ENCODE measurements at regions not wholly inside any gene's neighbourhood (a gene's known extent, or its start where the extent isn't known, plus 50 kb on each side); places are given as distances from the start of the nearest gene placed in this dataset.
"Not testable (repeated sequence)": the region's sequence is repeated elsewhere in the genome, so short reads cannot be mapped to it uniquely, and the experiment has no call there.

DNA sequence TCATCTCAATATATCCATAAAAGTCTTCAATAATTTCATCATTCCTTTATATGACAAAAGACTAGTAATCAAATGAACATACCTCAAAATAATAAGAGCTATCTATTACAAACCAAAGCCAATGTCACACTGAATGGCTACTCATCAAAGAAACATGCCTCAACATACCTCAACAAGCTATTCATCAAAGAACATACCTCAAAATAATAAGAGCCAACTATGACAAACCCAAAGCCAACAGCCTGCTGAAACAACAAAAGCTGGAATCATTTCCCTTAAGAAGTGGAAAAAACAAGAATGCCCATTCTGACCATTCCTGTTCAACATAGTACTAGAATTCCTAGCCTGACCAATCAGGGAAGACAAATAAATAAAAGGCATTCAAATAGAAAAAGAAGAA lies 1373.7 kb downstream of the BRINP3 start:
- Histone ChIP-seq H3K36me3 (replicated peaks in 1 of 2; ENCODE audit: insufficient read depth in 1 of 2, low read depth in 2 of 2) (no peaks in the 10 kb centered on the region), H3K4me3 (no peak overlapping the region), H3K9me3 (no peaks in the 10 kb centered on the region), H3K27me3 (no peaks in the 10 kb centered on the region), H3K4me1 (no peaks in the 10 kb centered on the region), H3K27ac (no peak overlapping the region)
- DNase-seq, result no peak
- intact Hi-C loops (cut with DNase I), result no loop called here
- no peak for TF ChIP-seq POLR2A (IDR thresholded peaks at IDR 0.05)
- TF ChIP-seq, protein P1, sequence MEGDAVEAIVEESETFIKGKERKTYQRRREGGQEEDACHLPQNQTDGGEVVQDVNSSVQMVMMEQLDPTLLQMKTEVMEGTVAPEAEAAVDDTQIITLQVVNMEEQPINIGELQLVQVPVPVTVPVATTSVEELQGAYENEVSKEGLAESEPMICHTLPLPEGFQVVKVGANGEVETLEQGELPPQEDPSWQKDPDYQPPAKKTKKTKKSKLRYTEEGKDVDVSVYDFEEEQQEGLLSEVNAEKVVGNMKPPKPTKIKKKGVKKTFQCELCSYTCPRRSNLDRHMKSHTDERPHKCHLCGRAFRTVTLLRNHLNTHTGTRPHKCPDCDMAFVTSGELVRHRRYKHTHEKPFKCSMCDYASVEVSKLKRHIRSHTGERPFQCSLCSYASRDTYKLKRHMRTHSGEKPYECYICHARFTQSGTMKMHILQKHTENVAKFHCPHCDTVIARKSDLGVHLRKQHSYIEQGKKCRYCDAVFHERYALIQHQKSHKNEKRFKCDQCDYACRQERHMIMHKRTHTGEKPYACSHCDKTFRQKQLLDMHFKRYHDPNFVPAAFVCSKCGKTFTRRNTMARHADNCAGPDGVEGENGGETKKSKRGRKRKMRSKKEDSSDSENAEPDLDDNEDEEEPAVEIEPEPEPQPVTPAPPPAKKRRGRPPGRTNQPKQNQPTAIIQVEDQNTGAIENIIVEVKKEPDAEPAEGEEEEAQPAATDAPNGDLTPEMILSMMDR (IDR thresholded peaks at IDR 0.05), result no peak
- ATAC-seq, result no peak

DNA sequence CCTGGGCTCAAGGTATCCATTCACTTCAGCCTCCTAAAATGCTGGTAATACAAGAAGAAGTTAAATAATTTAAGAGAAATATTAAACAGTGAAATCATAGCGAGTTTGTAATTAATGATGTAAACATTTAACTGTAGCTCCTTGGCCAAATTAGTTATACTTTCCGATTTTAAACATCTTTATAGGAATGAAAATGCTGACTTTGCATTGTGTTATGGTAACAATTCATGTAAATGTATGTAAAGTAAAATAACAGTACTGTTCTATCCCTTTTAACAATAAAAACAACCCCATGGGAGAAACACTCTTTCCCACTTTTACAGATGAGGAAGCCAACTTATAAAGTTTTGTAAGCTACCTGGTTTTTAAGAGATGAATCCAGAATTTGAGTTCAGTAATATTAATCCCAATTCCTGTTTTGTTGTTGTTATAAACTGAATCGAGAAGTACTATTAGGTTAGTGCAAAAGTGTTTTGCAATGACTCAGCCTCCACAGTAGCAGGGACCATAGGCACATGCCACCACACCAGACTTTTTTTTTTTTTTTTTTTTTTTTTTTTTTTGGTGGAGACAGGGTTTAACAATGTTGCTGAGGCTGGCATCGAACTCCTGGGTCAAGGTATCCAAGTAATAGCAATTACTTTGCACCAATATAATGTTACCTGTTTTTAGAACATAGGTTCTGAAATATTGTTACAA lies 1360.4 kb downstream of the BRINP3 start:
- no peak for DNase-seq
- no peak overlapping the region for H3K4me3 ChIP-seq
- 54 to 61% methylated on average over 4 of the region's 4 CpGs for WGBS, 2 donors
- no peak for TF ChIP-seq POLR2A (IDR thresholded peaks at IDR 0.05)
- TF ChIP-seq, protein P1 (IDR thresholded peaks at IDR 0.05), result no peak
- no peaks in the 10 kb centered on the region for H3K4me1 ChIP-seq
- ATAC-seq, result no peak
- H3K36me3 ChIP-seq (replicated peaks in 1 of 2; ENCODE audit: insufficient read depth in 1 of 2, low read depth in 2 of 2), result no peaks in the 10 kb centered on the region
- H3K27me3 ChIP-seq, result no peaks in the 10 kb centered on the region
- intact Hi-C loops (cut with DNase I), result no loop called here
- H3K27ac ChIP-seq, result no peak overlapping the region
- no peaks in the 10 kb centered on the region for H3K9me3 ChIP-seq

DNA sequence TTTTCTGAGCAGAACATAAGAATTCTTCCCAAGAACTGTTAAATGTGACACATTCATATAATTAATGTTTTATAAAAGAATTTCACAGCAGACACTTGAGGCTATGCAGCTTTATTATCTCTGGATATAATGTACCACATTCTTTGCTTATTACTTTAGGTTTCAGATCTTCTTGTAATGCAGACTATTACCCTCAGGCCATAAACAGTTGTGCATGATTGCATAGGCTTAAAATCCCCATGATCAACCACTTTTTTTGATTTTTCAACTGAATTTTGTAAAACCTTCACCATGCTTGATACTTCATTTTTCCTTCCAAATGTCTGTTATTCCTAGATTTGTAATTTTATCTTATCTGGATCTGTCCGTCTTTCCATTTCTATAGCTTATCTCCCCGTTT lies 1355.7 kb downstream of the BRINP3 start:
- WGBS, 2 donors, result 19 to 26% methylated on average over 2 of the region's 2 CpGs
- Histone ChIP-seq H3K4me1 (no peaks in the 10 kb centered on the region), H3K4me3 (no peak overlapping the region), H3K9me3 (no peaks in the 10 kb centered on the region), H3K27me3 (no peaks in the 10 kb centered on the region), H3K36me3 (replicated peaks in 1 of 2; ENCODE audit: insufficient read depth in 1 of 2, low read depth in 2 of 2) (no peaks in the 10 kb centered on the region), H3K27ac (no peak overlapping the region)
- TF ChIP-seq, protein P1 (IDR thresholded peaks at IDR 0.05), result no peak
- TF ChIP-seq POLR2A (IDR thresholded peaks at IDR 0.05), result no peak
- ATAC-seq, result no peak
- intact Hi-C loops (cut with DNase I), result no loop called here
- DNase-seq, result no peak

DNA sequence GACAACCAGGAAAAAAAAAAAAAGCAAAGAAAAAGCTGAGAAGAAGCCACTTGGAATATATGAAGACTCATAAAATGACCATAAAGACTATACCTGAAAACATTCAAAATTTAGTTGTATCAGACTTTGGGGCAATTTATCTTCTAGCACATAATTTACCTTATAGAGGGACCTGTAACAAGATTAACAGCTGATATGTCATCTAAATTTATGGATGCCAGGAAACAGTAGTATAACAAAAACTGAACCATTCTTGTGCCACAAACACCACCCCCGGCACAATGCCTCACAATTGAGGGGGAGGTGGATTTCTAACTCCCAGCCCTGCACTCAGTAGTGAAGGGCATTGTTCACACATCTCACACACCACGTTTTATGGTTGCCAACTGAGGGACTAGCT lies 1352.0 kb downstream of the BRINP3 start:
- 38 to 46% methylated on average over 2 of the region's 2 CpGs for WGBS, 2 donors
- Histone ChIP-seq H3K4me1 (no peaks in the 10 kb centered on the region), H3K4me3 (no peak overlapping the region), H3K27me3 (no peaks in the 10 kb centered on the region), H3K9me3 (no peaks in the 10 kb centered on the region), H3K36me3 (replicated peaks in 1 of 2; ENCODE audit: insufficient read depth in 1 of 2, low read depth in 2 of 2) (no peaks in the 10 kb centered on the region), H3K27ac (no peak overlapping the region)
- intact Hi-C loops (cut with DNase I), result no loop called here
- no peak for ATAC-seq
- TF ChIP-seq, protein P1 (IDR thresholded peaks at IDR 0.05), result no peak
- TF ChIP-seq POLR2A (IDR thresholded peaks at IDR 0.05), result no peak
- DNase-seq, result no peak

DNA sequence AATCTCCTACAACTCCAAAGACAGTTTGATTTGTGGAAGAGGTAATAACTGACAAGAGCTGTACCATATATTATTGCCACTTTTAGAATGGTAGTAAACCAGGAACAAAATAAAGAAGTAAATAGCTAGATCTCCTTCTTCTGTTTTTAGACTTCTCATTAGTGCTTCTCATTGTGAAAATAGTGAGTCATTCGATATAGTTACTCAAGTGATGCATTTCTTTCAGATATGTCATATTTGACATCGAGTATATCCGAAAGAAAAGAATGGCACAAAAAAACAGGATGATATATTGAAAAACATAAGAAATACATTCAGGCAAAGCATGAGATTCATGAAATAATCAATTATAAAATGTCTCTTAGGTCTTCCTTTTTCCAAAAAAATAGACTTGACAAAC lies 1346.1 kb downstream of the BRINP3 start:
- no peaks in the 10 kb centered on the region for H3K36me3 ChIP-seq (replicated peaks in 1 of 2; ENCODE audit: insufficient read depth in 1 of 2, low read depth in 2 of 2)
- no peak overlapping the region for H3K4me3 ChIP-seq
- intact Hi-C loops (cut with DNase I), result no loop called here
- TF ChIP-seq, protein P1 (IDR thresholded peaks at IDR 0.05), result no peak
- no peak for TF ChIP-seq POLR2A (IDR thresholded peaks at IDR 0.05)
- WGBS, 2 donors, result 56 to 69% methylated on average over 3 of the region's 3 CpGs
- H3K27me3 ChIP-seq, result no peaks in the 10 kb centered on the region
- no peak overlapping the region for H3K27ac ChIP-seq
- no peaks in the 10 kb centered on the region for H3K4me1 ChIP-seq
- ATAC-seq (no peak), DNase-seq (no peak)
- H3K9me3 ChIP-seq, result no peaks in the 10 kb centered on the region

DNA sequence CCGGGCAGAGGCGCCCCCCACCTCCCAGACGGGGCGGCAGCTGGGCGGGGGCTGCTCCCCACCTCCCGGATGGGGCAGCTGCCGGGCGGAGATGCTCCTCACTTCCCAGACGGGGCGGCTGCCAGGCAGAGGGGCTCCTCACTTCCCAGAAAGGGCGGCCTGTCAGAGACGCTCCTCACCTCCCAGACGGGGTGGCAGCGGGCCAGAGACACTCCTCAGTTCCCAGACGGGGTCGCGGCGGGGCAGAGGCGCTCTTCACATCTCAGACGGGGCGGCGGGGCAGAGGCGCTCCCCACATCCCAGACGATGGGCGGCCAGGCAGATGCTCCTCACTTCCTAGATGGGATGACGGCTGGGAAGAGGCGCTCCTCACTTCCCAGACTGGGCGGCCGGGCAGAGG lies 1337.9 kb downstream of the BRINP3 start:
- not testable (repeated sequence) for DNase-seq, ATAC-seq
- WGBS, 2 donors, result 88 to 93% methylated on average over 5 to 8 of the region's 29 CpGs

More for the DNA sequence above, 1337.9 kb downstream of the BRINP3 start:
- H3K36me3 ChIP-seq (replicated peaks in 1 of 2; ENCODE audit: insufficient read depth in 1 of 2, low read depth in 2 of 2); H3K9me3 ChIP-seq; intact Hi-C loops (cut with DNase I); H3K27ac ChIP-seq; H3K27me3 ChIP-seq; H3K4me3 ChIP-seq; H3K4me1 ChIP-seq: not testable (repeated sequence)

Measured in body of pancreas (tissue), 4 donors.